D721Med (cell line): ENCODE measurements at regions not wholly inside any gene's neighbourhood (a gene's known extent, or its start where the extent isn't known, plus 50 kb on each side); places are given as distances from the start of the nearest gene placed in this dataset.

Experiments
- DNase-seq: peaks from one replicate; pipeline ENCODE4 v3.0.0; 2011; ENCODE audit warnings: low spot score; ENCODE audit not compliant: insufficient read length
- FAIRE-seq: peaks from 2 replicates; lab custom pipeline; 2011; peaks lifted over from hg19 to GRCh38; lab: Jason Lieb, UNC
- TF ChIP-seq, protein P1 (sequence below): IDR thresholded peaks from 2 replicates; pipeline ENCODE4 v1.5.1; 2012; ENCODE audit warnings: mild to moderate bottlenecking, control low read depth; ENCODE audit not compliant: insufficient read depth; ENCODE audit errors: missing control alignments

DNA sequence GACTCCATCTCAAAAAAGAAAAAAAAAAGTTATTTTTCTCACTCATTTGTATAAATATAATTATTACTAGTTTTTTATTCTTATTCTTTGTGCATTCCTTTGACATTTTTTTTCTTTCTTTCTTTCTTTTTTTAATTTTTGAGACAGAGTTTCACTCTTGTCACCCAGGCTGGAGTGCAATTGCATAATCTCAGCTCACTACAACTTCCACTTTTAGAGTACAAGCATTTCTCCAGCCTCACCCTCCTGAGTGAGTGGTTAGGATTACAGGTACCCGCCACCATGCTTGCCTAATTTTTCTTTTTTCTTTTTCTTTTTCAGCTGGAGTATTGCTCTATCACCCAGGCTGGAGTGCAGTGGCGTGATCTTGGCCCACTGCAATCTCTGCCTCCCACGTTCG, 51.4 kb upstream of the JARID2 start:
- TF ChIP-seq, protein P1, sequence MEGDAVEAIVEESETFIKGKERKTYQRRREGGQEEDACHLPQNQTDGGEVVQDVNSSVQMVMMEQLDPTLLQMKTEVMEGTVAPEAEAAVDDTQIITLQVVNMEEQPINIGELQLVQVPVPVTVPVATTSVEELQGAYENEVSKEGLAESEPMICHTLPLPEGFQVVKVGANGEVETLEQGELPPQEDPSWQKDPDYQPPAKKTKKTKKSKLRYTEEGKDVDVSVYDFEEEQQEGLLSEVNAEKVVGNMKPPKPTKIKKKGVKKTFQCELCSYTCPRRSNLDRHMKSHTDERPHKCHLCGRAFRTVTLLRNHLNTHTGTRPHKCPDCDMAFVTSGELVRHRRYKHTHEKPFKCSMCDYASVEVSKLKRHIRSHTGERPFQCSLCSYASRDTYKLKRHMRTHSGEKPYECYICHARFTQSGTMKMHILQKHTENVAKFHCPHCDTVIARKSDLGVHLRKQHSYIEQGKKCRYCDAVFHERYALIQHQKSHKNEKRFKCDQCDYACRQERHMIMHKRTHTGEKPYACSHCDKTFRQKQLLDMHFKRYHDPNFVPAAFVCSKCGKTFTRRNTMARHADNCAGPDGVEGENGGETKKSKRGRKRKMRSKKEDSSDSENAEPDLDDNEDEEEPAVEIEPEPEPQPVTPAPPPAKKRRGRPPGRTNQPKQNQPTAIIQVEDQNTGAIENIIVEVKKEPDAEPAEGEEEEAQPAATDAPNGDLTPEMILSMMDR, result no peak
- FAIRE-seq, result no peak

More for the DNA sequence above, 51.4 kb upstream of the JARID2 start:
- no peak for DNase-seq
